ENCODE measurements at regions not wholly inside any gene's neighbourhood (a gene's known extent, or its start where the extent isn't known, plus 50 kb on each side); places are given as distances from the start of the nearest gene placed in this dataset.

DNA sequence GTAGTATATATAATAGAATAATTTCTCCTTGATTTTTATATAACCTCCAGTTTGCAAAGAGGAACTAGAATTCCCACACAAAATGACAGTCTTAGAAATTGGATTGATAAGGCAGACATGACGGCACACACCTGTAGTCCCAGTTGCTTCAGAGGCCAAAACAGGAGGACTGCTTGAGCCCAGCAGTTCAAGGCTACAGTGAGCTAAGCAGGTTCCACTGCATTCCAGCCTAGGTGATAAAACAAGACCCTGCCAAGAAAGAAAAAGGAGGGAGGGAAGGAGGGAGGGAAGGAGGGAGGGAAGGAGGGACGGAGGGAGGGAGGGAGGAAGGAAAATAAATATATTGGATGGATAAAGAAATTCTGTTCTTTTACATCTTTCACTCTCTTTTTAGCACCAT is 77.6 kb upstream of the SASH1 start:
- WGBS (ENCODE audit: insufficient coverage): 100% methylated on average over 1 of the region's 2 CpGs

DNA sequence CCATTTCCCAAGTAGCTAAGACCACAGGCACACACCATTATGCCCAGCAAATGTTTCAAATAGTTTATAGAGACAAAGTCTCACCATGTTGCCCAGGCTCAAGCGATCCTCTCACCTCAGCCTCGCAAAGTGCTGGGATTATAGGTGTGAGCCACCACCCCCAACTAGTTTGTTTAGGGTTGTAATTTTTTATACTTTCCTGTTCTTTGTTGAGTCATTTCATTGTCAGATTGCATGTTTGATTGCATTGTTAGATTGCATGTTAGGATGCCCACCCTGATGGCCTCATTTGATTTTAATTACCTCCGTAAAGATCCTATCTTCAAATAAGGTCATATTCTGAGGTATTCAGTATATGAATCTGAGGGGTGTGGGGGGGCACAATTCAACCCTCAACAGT is 73.3 kb upstream of the SASH1 start:
- Histone ChIP-seq H3K4me1 (ENCODE audit: control extremely low read depth in 1 of 4, control insufficient read depth in 4 of 4, insufficient read depth in 4 of 4, low read length in 3 of 4) (no peaks in the 10 kb centered on the region), H3K27ac (ENCODE audit: insufficient read depth in 1 of 2, low read depth in 1 of 2, low read length in 2 of 2, poor library complexity in 1 of 2, severe bottlenecking in 2 of 2) (no peak overlapping the region), H3K4me3 (ENCODE audit: control insufficient read depth in 1 of 7, extremely low read depth in 1 of 7, insufficient read depth in 4 of 7, low read depth in 2 of 7, low read length in 6 of 7) (no peak overlapping the region), H3K36me3 (ENCODE audit: control insufficient read depth in 4 of 4, insufficient read depth in 4 of 4, low read length in 3 of 4) (no peaks in the 10 kb centered on the region), H3K9me3 (ENCODE audit: control extremely low read depth in 1 of 5, control insufficient read depth in 4 of 5, insufficient read depth in 2 of 5, low read depth in 1 of 5, low read length in 4 of 5) (no peaks in the 10 kb centered on the region), H3K27me3 (replicated peaks in 2 of 5; ENCODE audit: control insufficient read depth in 4 of 5, insufficient read depth in 5 of 5, low read length in 4 of 5) (peaks cover 0 to 30% (median 10%) of the 10 kb centered on the region in 5 experiments)
- POLR2A ChIA-PET: no interaction called here
- CTCF ChIA-PET: no interaction called here
- DNase-seq: no peak
- WGBS (ENCODE audit: insufficient coverage): 100% methylated on average over 2 of the region's 3 CpGs

More for the DNA sequence above, 77.6 kb upstream of the SASH1 start:
- ChIA-PET CTCF (no interaction called here), POLR2A (no interaction called here)
- H3K27me3 ChIP-seq (replicated peaks in 2 of 5; ENCODE audit: control insufficient read depth in 4 of 5, insufficient read depth in 5 of 5, low read length in 4 of 5): peaks cover 0 to 19% (median 5%) of the 10 kb centered on the region in 5 experiments
- no peak for DNase-seq
- no peaks in the 10 kb centered on the region for H3K36me3 ChIP-seq (ENCODE audit: control insufficient read depth in 4 of 4, insufficient read depth in 4 of 4, low read length in 3 of 4)
- no peak overlapping the region for H3K4me3 ChIP-seq (ENCODE audit: control insufficient read depth in 1 of 7, extremely low read depth in 1 of 7, insufficient read depth in 4 of 7, low read depth in 2 of 7, low read length in 6 of 7)
- H3K27ac ChIP-seq (ENCODE audit: insufficient read depth in 1 of 2, low read depth in 1 of 2, low read length in 2 of 2, poor library complexity in 1 of 2, severe bottlenecking in 2 of 2): no peak overlapping the region
- H3K9me3 ChIP-seq (ENCODE audit: control extremely low read depth in 1 of 5, control insufficient read depth in 4 of 5, insufficient read depth in 2 of 5, low read depth in 1 of 5, low read length in 4 of 5): no peaks in the 10 kb centered on the region
- no peaks in the 10 kb centered on the region for H3K4me1 ChIP-seq (ENCODE audit: control extremely low read depth in 1 of 4, control insufficient read depth in 4 of 4, insufficient read depth in 4 of 4, low read length in 3 of 4)

DNA sequence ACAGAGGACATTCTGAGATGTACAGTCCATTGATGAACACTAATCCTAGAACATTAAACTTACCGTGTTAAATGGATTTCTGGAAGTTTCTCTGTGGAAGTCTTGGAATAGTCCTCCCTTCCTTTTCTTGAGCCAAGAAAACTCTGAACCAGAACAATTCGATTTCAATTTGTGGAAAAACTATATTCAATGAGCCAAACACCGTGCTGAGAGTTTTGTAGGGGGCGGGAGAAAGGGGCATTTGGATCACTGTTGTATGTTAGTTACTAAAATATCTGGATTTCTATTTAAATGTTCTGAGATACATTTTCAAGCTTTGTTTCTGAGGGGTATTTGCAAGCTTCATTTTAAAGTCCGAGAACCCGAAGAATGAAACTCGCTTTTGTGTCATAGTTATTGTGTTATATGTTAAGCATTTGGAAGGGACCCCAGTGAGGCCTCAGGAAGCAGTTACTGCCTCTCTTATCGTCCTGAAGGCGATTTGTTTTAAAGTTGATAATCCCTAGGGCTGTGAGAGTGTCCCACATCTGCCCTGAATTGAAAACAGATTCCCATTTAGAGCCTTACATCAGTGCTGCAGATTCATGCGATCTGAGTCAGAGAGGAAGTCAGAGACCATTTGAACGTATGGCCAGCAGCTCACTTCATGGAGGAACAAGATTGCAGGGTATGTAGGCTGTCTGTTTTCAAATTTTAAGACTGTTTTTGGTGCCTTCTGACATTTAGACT is 70.8 kb upstream of the SASH1 start:
- Histone ChIP-seq H3K4me1 (ENCODE audit: control extremely low read depth in 1 of 4, control insufficient read depth in 4 of 4, insufficient read depth in 4 of 4, low read length in 3 of 4) (no peaks in the 10 kb centered on the region), H3K4me3 (ENCODE audit: control insufficient read depth in 1 of 7, extremely low read depth in 1 of 7, insufficient read depth in 4 of 7, low read depth in 2 of 7, low read length in 6 of 7) (no peak overlapping the region), H3K27me3 (replicated peaks in 2 of 5; ENCODE audit: control insufficient read depth in 4 of 5, insufficient read depth in 5 of 5, low read length in 4 of 5) (peaks cover 0 to 45% (median 12%) of the 10 kb centered on the region in 5 experiments), H3K36me3 (ENCODE audit: control insufficient read depth in 4 of 4, insufficient read depth in 4 of 4, low read length in 3 of 4) (no peaks in the 10 kb centered on the region), H3K9me3 (ENCODE audit: control extremely low read depth in 1 of 5, control insufficient read depth in 4 of 5, insufficient read depth in 2 of 5, low read depth in 1 of 5, low read length in 4 of 5) (no peaks in the 10 kb centered on the region), H3K27ac (ENCODE audit: insufficient read depth in 1 of 2, low read depth in 1 of 2, low read length in 2 of 2, poor library complexity in 1 of 2, severe bottlenecking in 2 of 2) (no peak overlapping the region)
- CTCF ChIA-PET: no interaction called here
- no peak for DNase-seq
- POLR2A ChIA-PET: no interaction called here
- whole genome bisulfite sequencing (ENCODE audit: insufficient coverage): 47% methylated on average over 6 of the region's 11 CpGs

DNA sequence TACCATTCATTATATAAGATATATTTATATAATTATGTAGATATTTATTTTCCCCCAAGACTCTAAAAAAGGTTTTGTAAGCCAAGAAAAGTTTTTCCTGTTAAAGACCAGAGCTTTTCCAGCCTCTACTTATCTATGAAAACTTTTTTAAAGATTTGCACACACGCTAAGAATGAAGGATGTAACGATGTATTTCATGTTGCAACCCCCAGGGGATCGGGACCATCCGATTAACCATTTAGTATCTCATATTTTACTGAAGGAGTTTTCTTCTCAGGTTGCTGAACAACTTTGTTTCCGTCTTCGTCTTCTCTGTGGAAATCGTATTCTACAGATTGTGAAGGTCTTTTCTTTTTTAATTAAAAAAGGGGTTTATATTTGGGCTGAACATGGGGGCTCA is 70.0 kb upstream of the SASH1 start:
- Histone ChIP-seq H3K9me3 (ENCODE audit: control extremely low read depth in 1 of 5, control insufficient read depth in 4 of 5, insufficient read depth in 2 of 5, low read depth in 1 of 5, low read length in 4 of 5) (no peaks in the 10 kb centered on the region), H3K4me3 (ENCODE audit: control insufficient read depth in 1 of 7, extremely low read depth in 1 of 7, insufficient read depth in 4 of 7, low read depth in 2 of 7, low read length in 6 of 7) (no peak overlapping the region), H3K4me1 (ENCODE audit: control extremely low read depth in 1 of 4, control insufficient read depth in 4 of 4, insufficient read depth in 4 of 4, low read length in 3 of 4) (no peaks in the 10 kb centered on the region), H3K27me3 (replicated peaks in 2 of 5; ENCODE audit: control insufficient read depth in 4 of 5, insufficient read depth in 5 of 5, low read length in 4 of 5) (peaks cover 0 to 45% (median 12%) of the 10 kb centered on the region in 5 experiments), H3K27ac (ENCODE audit: insufficient read depth in 1 of 2, low read depth in 1 of 2, low read length in 2 of 2, poor library complexity in 1 of 2, severe bottlenecking in 2 of 2) (no peak overlapping the region), H3K36me3 (ENCODE audit: control insufficient read depth in 4 of 4, insufficient read depth in 4 of 4, low read length in 3 of 4) (no peaks in the 10 kb centered on the region)
- no peak for DNase-seq
- ChIA-PET CTCF (no interaction called here), POLR2A (no interaction called here)
- 95% methylated on average over 7 of the region's 7 CpGs for WGBS (ENCODE audit: insufficient coverage)

DNA sequence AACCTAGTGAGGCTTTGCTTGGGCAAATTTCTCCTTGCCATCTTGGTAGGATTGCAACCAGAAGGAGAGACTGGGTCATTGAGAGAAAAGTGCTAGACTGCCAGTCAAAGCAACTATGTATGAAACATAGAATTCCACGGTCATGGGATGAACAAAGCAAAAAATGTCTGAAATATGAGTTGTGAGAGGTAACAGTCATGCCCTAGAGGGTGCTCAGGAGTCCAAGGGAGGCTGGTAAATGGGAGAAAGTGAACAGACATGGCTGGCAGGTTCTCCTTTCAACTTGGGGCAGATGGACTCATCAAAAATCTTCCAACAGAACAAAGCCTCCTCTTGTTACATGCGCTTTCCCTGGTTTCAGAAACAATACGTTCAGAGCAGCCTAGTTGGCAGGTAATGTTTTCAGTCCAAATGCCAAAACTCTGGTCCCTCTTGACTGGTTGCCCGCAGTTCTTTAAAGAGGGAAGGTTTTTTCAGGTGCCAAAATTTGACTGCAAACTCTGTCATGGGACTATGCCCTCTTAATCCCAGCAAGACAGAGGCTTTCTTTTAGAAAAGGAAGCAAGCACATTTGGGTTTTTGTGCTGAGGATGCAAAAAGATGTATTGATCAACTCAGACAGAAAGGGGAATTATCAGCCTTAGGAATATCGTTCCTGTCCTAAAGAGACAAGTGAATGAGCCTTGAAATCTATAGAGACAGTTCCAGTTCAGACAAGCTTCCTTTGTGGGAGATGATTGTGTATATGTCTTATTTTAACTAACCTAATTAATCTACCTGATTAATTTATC is 68.5 kb upstream of the SASH1 start:
- Histone ChIP-seq H3K27me3 (replicated peaks in 2 of 5; ENCODE audit: control insufficient read depth in 4 of 5, insufficient read depth in 5 of 5, low read length in 4 of 5) (peaks cover 0 to 48% (median 10%) of the 10 kb centered on the region in 5 experiments), H3K9me3 (ENCODE audit: control extremely low read depth in 1 of 5, control insufficient read depth in 4 of 5, insufficient read depth in 2 of 5, low read depth in 1 of 5, low read length in 4 of 5) (no peaks in the 10 kb centered on the region), H3K27ac (ENCODE audit: insufficient read depth in 1 of 2, low read depth in 1 of 2, low read length in 2 of 2, poor library complexity in 1 of 2, severe bottlenecking in 2 of 2) (no peak overlapping the region), H3K4me3 (ENCODE audit: control insufficient read depth in 1 of 7, extremely low read depth in 1 of 7, insufficient read depth in 4 of 7, low read depth in 2 of 7, low read length in 6 of 7) (no peak overlapping the region), H3K4me1 (ENCODE audit: control extremely low read depth in 1 of 4, control insufficient read depth in 4 of 4, insufficient read depth in 4 of 4, low read length in 3 of 4) (no peaks in the 10 kb centered on the region), H3K36me3 (ENCODE audit: control insufficient read depth in 4 of 4, insufficient read depth in 4 of 4, low read length in 3 of 4) (no peaks in the 10 kb centered on the region)
- WGBS (ENCODE audit: insufficient coverage): 100% methylated on average over 5 of the region's 5 CpGs
- DNase-seq: no peak
- ChIA-PET POLR2A (no interaction called here), CTCF (no interaction called here)

DNA sequence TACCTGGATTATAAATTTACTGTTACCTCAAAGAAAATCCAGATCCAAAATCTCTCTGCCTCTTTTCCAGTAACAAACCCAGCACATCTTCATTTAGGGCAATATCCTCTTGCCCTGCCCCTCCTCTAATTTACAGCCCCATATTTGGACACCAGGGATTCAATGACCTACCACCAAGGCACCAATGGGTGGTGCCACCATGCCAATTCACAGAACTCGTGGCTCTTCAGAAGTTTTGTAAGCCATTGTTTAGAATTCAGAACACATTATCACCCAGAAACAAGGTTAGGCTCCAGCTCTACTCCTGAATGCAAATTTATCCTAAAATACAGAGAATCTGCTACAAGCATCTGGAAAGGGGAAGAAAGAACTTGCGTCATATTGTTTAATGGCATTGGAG is 67.8 kb upstream of the SASH1 start:
- Histone ChIP-seq H3K36me3 (ENCODE audit: control insufficient read depth in 4 of 4, insufficient read depth in 4 of 4, low read length in 3 of 4) (no peaks in the 10 kb centered on the region), H3K27me3 (replicated peaks in 2 of 5; ENCODE audit: control insufficient read depth in 4 of 5, insufficient read depth in 5 of 5, low read length in 4 of 5) (peaks cover 0 to 47% (median 7%) of the 10 kb centered on the region in 5 experiments), H3K4me1 (ENCODE audit: control extremely low read depth in 1 of 4, control insufficient read depth in 4 of 4, insufficient read depth in 4 of 4, low read length in 3 of 4) (no peaks in the 10 kb centered on the region), H3K4me3 (ENCODE audit: control insufficient read depth in 1 of 7, extremely low read depth in 1 of 7, insufficient read depth in 4 of 7, low read depth in 2 of 7, low read length in 6 of 7) (no peak overlapping the region), H3K9me3 (ENCODE audit: control extremely low read depth in 1 of 5, control insufficient read depth in 4 of 5, insufficient read depth in 2 of 5, low read depth in 1 of 5, low read length in 4 of 5) (no peaks in the 10 kb centered on the region), H3K27ac (ENCODE audit: insufficient read depth in 1 of 2, low read depth in 1 of 2, low read length in 2 of 2, poor library complexity in 1 of 2, severe bottlenecking in 2 of 2) (no peak overlapping the region)
- CTCF ChIA-PET: no interaction called here
- 83% methylated on average over 1 of the region's 2 CpGs for WGBS (ENCODE audit: insufficient coverage)
- POLR2A ChIA-PET: no interaction called here
- DNase-seq: no peak

DNA sequence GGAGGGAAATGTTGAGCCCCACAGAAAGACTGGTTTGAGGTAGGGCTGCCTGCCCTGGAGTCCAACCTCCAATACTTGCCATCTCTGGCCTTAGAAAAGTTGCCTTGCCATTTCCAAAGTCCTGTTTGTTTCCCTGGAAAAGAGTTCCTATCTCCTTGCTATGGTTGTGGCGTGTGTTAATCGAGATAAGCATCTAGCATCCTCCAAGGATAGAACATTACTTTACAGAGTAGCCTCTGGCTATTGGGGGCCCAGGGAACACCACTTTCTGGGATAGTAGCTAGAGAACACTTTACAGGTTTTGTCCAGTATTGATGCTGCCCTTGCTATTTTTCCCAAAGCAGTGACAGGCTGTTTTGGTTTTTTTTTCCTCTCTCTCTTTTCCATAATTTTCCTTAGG is 57.4 kb upstream of the SASH1 start:
- Histone ChIP-seq H3K27me3 (replicated peaks in 2 of 5; ENCODE audit: control insufficient read depth in 4 of 5, insufficient read depth in 5 of 5, low read length in 4 of 5) (peaks cover 0 to 48% (median 13%) of the 10 kb centered on the region in 5 experiments), H3K9me3 (ENCODE audit: control extremely low read depth in 1 of 5, control insufficient read depth in 4 of 5, insufficient read depth in 2 of 5, low read depth in 1 of 5, low read length in 4 of 5) (no peaks in the 10 kb centered on the region), H3K27ac (ENCODE audit: insufficient read depth in 1 of 2, low read depth in 1 of 2, low read length in 2 of 2, poor library complexity in 1 of 2, severe bottlenecking in 2 of 2) (no peak overlapping the region), H3K36me3 (ENCODE audit: control insufficient read depth in 4 of 4, insufficient read depth in 4 of 4, low read length in 3 of 4) (no peaks in the 10 kb centered on the region), H3K4me1 (ENCODE audit: control extremely low read depth in 1 of 4, control insufficient read depth in 4 of 4, insufficient read depth in 4 of 4, low read length in 3 of 4) (no peaks in the 10 kb centered on the region), H3K4me3 (ENCODE audit: control insufficient read depth in 1 of 7, extremely low read depth in 1 of 7, insufficient read depth in 4 of 7, low read depth in 2 of 7, low read length in 6 of 7) (no peak overlapping the region)
- CTCF ChIA-PET: no interaction called here
- no CpG with 5 or more reads among the region's 2 CpGs for WGBS (ENCODE audit: insufficient coverage)
- POLR2A ChIA-PET: no interaction called here
- no peak for DNase-seq

Data from common myeloid progenitor, CD34-positive (primary cell).